DOHH2 (cell line): ENCODE measurements at regions not wholly inside any gene's neighbourhood (a gene's known extent, or its start where the extent isn't known, plus 50 kb on each side); places are given as distances from the start of the nearest gene placed in this dataset.

Experiments used
- CTCF ChIP-seq: fragments of 200-600 bp; sonication (generic); IDR thresholded peaks from one replicate; pipeline ENCODE4 v1.5.1; 2014; ENCODE audit warnings: antibody characterized with exemption, mild to moderate bottlenecking, low read depth, low read length; ENCODE audit not compliant: poor library complexity, severe bottlenecking
- EZH2phosphoT487 ChIP-seq: fragments of 200-600 bp; sonication (generic); IDR thresholded peaks from 2 replicates; pipeline ENCODE4 v1.6.1; 2017; ENCODE audit warnings: borderline replicate concordance, mild to moderate bottlenecking, antibody characterized with exemption, low read length, moderate library complexity, mixed read lengths

GRCh38 chr3:168331756-168332155 lies 236.0 kb upstream of the GOLIM4 start:
- TF ChIP-seq CTCF (no peak), EZH2phosphoT487 (no peak)
